GM19455 (cell line): ENCODE measurements at regions not wholly inside any gene's neighbourhood (a gene's known extent, or its start where the extent isn't known, plus 50 kb on each side); places are given as distances from the start of the nearest gene placed in this dataset.

Source experiments
- ATAC-seq: cut with Tn5 transposase; IDR thresholded peaks from one replicate; pipeline ENCODE4 v1.9.1; 2021; ENCODE audit not compliant: unreplicated experiment

DNA sequence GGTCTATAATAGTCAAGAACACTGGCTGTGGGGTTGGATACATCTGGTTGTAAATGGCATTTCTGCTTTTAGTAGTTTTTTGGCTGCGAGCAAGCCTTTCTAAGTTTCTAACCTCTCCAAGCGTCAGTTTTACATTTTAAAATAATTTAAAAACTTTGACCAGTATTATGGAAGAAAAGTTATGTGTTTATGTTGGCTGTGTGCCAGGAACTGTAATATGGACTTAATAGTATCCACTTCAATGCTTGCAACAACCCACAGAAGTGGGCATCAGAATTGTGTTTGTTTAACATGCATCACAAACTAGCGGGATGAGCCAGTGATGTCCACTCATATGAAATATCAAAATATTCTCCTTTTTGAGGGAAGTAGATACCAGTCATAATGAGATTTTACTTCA is 844.2 kb downstream of the JRKL start:
- no peak for ATAC-seq

DNA sequence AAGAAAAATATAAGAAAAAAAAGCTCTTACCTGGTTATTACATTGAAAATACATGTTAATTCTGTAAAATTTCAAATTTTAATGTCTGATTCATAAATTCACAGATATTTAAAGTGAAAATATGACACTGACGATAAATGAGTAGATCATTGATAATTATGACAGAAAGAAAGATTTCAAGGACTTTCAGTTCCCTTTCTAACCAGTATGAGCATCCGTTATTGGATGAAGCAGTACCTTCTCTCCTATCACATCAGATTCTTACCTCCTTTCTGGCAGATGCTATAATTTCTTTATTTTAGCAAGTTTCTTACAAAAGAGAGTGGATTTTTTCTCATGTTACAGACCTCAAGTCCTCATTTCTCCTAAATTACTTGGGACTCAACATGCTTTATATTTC is 847.3 kb downstream of the JRKL start:
- no peak for ATAC-seq

DNA sequence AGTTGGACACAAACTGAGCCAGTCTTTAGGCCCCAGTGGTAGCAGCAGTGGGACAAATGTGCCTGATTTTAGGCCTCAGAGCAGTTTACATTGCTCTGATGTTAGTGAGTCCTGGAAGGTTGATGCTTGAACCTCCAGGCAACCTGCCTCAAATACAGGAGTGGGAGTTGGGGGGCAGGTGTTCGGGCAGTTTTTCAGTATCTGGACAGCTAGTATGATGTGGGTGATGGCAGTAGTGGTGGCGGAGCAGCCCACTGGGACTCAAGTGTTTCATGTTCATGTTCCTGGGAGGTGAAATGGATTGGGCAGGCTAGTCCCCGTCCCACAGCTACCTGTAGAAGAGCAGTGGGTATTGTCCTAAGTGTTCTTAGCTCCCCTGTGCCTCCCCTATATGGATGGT is 857.8 kb downstream of the JRKL start:
- no peak for ATAC-seq

DNA sequence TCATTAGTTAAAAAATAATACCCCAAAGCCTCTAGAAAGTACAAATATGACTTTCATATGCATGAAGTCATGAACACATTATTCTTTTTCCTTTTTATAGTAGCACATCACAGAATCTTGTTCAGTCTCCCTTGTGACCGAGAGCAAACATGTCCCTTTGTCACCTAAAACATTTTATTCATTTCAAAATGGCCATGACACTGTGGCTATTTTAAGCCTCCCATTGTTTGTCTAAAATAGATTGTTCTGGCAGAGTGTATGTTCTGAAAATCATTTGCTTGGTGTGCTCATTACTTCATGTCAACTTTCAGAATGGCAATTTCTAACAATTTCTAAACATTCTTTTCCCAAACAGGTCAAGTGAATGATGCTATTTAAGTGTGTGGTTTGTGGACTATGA is 865.0 kb downstream of the JRKL start:
- ATAC-seq, result no peak

DNA sequence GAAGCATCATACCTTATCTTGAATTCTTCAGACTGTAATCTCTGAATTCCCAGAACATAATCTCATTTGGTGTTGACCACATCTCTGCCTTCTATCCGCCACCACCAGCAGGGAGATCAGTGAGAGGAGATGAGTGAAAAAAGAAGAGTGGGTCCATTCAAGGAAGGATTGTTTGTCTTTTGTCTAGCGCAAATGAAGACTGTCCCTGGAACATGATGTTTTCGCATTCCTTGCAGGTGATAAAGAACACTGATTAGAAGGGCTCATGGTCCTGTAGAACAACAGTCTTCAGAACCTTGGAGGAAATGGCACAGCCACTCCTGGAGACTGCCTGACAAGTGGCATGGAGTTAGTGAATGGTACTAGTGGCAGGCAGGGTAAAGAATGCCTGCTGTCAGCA is 869.6 kb downstream of the JRKL start:
- no peak for ATAC-seq

DNA sequence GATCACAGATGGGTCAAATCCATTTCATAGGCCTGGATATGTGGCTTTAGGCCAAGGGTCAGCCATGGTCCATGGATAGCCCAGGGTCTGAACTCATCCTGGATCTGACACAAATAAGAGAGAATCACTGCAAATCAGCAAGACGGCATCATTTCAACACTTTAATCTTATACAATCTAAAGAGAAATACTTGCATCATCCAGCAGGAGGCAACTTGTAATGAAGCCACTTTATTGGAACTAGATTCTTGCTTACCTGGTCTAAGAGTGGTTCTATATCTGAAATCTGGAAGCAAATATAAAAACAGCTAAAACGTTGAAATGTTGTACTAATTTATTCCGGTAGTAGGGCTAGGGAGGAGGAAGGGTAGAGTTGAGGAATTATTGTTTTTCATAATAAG is 870.1 kb downstream of the JRKL start:
- no peak for ATAC-seq

DNA sequence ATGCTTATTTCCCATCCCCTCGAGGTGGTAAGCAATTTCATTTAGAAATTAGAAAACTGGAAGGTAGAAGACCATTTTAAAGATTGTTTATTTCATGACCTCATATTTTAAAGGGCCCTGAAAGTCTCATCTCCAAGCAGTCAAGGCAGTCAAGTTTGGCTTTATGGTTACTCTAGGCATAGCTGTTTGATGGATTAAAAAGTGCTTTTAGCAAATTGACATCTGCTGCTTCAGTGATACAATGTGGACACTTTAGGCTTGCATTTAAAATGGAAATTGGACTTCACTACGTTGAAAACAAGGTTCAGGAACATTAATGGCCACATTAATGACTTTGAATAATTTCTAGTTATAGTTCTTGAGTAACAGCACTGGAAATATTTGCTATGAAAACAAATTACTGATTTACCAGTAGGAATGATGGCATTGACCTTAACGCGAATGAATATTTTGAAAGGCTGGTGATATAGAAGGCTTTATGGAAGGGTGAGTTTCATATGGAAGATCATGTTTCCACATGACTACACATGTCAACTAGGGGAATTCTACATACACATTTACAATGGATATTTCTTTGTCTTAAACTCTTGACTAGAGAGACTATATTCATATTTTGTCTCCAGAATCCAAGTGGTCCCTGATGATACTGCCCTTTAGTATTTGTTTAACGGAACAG is 873.5 kb downstream of the JRKL start:
- no peak for ATAC-seq

DNA sequence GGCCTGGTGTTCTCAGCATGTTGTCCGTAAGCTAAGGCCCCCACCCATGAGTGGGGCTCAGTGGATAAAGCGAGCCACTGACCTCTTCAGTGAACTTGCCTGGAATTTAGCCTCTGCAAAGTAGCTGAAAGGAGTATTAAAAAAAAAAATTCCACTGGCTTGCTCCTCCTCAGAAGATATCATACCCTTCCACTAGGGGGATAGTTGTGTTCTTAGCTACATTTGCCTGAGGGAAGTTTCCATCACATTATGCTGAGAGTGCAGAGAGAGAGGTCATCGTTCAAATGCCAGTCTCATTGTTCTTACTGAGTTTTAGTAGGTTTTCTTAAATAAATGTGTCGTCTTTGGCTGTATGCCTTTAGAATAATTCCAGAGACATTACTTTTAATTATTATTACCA is 879.7 kb downstream of the JRKL start:
- ATAC-seq, result no peak

DNA sequence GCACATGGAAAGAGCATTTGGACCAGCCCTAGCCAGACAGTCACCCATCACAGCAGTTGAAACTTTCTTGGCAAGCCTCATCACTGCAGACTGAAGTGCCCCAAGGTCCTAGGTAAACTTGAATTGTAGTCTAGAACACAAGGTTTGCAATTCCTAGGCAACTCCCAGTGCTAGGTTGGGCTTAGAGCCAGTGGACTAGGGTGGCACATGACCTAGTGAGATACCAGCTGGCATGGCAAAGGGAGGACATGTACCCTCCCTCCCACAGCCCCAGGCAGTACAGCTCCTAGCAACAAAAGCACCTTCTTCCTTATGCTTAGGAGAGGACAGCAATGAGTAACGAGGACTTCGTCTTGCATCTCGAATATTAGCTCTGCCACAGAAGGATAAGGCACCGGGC is 889.5 kb downstream of the JRKL start:
- ATAC-seq, result no peak

DNA sequence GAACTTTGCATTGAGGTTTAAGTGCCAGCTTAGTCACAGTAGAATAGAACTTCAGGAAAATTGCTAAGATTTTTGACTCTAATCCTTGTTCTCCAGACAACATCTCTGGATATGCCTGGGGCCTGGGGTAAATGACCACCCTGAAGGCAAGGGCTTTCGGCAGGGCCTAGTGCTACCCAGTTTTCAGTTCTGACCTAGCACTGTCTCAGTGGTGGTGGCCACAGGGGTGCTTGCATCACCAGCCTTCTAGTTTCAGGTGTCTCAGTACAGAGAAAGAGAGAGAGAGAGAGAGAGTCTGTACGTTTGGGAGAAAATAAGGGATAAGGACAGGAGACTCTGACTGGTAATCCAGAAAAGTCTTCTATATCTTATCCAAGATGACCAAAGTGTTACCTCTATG is 890.5 kb downstream of the JRKL start:
- ATAC-seq, result no peak

DNA sequence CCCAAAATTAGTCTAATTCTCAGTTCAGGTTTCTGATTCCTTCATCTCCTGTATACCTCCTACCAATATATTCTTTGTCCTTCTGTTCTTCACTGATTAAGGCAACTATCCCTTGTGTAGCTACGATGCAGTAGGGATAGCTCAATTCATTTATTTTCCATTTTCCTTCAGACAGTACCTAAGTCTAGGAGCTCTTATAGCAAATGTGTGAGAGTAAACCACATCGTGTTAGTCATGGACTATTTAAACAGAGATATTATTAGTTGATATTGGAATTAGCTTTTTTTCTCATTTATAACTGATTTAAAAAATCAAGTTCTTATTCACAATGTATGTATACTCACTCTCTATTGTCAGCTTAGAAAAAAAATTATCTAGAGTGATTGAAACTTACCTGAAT is 900.0 kb downstream of the JRKL start:
- no peak for ATAC-seq

DNA sequence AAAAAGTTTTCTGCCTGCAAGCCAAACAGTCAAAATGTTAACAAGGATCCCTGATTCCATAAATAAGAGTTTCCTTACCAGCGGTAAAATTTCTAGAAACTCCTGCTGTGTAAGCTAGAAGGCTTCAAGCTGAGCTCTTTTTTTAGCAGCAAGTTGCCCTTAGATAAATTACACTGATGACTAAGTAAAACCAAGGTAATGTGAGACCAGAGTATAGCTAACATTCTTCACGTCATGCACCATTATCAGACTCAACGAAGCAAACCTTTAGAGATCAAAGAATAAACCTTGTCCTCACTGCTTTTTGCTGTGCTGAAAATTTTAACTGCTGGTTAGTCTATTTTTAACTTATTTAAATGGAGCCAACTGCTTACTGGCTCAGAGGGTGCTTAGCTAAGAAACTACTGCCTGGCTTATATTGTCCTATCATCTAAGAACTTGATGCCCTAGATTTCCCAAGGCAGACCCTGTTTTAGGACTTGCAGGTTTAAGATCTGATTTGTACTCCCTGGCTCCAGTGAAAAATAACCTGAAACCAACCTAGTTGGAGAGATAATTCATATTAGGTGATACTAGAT is 900.7 kb downstream of the JRKL start:
- no peak for ATAC-seq

DNA sequence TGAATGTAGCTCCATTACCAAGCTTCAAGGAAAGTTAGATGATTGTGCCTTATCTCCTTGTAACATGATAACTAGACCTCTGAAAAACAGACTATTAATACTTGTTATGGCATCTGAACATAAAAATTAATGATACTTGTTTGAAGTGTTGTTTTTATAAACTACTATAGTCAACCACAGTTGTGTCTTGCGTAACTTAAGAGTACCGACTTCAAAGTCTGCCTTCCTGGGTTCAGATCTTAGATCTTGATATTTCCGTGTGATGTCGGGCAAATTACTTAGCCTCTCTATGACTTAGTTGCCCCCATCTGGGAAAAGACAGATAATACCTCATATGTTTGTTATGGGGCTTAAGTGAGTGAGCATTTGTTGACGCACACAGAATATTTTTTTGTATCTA is 906.5 kb downstream of the JRKL start:
- no peak for ATAC-seq

DNA sequence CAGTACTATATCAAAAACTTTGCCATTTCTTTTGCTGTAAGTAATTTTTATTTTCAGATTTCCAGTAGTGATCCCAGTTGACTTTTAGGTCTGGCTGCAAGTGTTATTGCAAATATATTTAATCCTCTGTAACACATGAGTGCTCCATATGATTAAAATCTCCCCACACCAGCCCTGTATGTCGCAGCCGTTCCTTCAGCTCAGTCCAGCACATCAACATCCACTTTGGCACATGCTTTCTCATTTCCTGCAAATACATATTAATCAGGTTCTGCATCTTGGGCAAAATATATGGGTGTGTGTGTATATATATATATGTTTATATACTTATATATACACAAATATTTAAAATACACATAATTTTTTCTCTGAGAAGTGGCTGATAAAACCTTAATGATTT is 919.5 kb downstream of the JRKL start:
- ATAC-seq, result no peak

DNA sequence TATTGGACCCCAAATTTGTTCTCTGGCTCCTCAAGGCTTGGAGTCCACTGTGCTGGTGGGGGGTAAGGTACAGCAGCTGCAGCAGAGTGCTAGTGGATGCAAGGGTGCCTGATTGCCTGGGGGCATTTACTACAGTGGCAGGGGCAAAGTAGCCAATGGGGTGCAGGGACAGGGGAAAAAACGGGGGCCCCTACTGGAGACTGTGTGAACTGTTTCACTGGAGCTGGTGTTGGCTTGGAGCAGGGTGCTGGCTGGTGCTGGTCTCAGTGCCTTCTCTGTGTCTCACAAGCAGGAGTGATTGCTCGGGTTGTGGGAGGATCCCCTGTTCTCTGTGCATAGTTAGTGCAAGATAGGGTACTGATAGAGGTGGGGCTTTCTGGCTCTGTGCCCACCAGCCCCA is 935.9 kb downstream of the JRKL start:
- ATAC-seq, result no peak

DNA sequence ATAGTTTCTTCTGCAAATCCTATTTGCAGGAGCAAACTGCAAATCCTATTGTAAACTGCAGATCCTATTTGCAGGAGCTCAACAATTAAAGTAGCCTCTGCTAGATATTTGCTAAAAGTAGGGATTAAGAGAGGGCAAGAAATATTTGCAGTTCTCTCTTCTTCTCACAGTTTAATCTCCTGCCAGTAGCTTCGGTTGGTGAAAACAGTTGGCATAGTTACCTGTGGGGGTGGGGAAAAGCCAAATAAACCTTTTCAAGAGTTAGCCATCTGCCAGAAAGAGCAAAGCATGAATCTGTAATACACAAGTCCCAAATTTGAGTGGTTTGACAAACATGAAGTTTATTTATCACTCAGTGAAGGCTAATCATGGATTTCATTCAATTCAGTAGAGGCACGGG is 942.5 kb downstream of the JRKL start:
- ATAC-seq, result no peak

DNA sequence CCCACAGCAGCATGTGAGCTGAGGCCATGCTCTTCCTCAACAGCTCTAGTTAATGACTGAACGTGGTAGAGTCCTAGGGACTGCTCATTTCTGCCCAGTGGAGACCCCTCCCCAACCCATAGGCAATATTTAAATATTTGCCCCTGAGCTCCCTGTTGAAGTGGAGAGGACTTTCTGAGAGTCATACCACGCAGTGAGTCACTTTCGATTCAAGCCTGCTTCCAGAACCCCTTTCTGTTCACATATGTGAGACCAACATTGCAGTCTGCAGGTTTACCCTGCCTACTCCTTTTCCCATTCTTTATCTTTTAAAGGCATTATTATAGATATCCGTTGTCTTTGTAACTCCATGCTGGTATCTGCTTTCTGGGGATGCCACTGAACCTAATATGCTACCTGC is 946.3 kb downstream of the JRKL start:
- no peak for ATAC-seq

DNA sequence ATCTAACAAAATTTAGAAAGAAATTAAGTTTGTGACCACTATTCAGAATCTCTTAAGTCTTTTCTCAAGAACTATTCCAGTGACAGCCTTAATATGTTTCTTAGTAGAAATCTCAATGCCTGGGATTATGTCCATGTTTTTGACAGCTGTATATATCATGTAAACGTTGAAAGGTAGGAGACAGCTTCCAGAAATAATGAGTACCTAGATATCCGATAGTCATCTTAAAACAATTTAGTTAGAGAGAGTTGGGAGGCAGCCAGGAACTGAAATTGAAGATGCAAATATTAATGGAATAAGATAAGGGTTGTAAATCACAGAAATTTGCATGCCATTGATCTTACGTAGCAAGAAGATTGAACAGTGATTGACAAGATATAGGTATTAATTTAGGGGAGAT is 955.2 kb downstream of the JRKL start:
- no peak for ATAC-seq

DNA sequence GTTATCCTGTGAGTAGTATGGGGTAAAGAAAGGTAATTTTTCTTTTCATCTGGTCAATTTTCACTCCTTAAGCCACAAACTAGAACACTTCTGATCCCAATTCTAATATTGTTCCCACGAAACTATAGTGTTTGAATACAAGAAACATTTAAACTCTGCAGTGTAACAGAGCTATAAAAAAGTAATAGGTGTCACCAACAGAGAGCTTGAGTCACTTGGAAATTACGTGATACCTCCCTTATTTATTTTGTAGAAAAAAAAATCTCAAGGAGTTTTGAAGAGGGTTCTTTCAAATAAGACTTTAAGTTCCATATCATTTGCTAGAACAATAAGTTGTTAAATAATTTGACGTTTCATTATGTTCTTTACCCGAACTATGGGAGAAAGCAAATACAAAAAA is 959.4 kb downstream of the JRKL start:
- no peak for ATAC-seq

DNA sequence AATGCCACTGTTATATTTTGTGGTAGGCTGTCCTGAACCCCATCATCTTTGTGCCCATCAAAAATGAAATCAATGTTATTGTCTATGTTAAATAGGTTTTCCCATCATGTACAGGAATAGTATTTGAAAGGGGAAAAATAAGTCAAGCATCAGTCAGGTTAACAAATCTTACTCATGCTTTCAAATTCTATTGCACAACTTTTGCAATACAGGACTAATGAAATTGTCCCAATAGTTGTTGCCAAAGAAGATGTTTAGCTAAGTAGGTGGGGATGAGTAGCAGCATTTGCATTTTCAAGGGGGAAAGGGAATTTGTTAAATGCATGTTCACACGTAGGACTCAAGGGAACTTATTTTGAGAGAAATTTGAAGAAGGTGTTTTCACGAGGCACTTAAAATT is 962.1 kb downstream of the JRKL start:
- ATAC-seq, result no peak

DNA sequence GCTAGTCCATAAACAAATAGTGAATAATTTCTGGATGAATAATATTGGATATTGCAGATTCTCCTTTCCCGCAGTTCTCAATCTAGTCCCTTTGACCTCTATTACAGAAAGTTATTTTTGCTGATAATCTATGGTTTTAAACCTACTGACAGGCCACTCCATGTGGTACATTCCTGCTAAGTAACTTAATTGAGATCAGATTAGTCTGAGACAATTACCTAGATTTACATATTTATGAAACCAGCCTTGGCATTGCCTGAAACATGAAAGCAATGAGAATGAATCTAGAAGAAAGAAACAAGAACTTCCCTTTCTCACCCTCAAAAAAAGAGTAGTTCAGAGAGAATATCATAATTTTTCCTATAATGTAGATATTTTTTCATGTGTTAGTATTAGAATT is 964.2 kb downstream of the JRKL start:
- no peak for ATAC-seq

DNA sequence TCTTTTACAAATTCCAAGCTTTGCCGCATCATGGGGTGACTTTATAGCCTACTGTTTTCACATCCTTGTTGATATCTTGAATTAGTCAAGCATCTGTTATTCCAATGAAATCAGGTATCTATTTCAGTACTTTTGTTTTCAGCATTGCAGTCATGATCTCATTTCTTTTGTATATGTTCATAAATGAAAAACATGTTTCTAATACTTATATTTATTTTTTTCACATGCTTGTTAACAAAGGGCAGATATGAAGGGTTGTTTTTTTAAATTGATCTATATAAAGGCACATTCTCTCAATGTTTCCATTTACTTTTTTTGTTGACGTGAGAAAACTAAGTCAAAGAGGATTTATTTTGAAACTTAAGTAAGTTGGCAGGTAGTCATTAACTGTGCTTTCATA is 964.8 kb downstream of the JRKL start:
- ATAC-seq, result no peak

DNA sequence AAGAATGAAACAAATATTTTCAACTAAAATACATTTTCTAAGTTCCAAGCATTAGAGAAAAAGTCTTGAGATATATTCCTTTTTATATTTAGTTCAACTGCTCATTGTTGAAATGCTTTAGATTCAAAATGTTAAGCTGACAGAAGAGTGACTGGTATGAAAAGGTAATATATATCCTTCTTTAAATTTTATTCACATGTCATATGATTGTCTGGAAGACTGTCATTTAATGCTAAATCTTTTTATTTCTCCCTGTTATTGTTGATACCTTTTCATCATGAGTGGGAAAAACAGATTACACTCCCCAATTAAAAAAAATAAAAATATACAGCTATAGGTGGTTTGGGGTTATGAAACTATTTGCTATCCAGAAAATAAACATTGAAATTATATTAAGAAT is 965.4 kb downstream of the JRKL start:
- ATAC-seq, result no peak
